ENCODE measurements at regions not wholly inside any gene's neighbourhood (a gene's known extent, or its start where the extent isn't known, plus 50 kb on each side); places are given as distances from the start of the nearest gene placed in this dataset.

GRCh38 chr21:41029571-41029970 is 138.4 kb upstream of the BACE2 start:
- Histone ChIP-seq H3K4me2 (no peak overlapping the region), H3F3A (replicated peaks; ENCODE audit: insufficient read depth) (no peaks in the 10 kb centered on the region), H3K27me3 (ENCODE audit: insufficient read depth) (no peaks in the 10 kb centered on the region), H4K20me1 (ENCODE audit: insufficient read depth) (no peaks in the 10 kb centered on the region), H3K36me3 (replicated peaks in 1 of 2; ENCODE audit: control insufficient read depth in 1 of 2, insufficient read depth in 2 of 2, low read length in 1 of 2) (no peaks in the 10 kb centered on the region), H3K9me3 (no peaks in the 10 kb centered on the region), H3K9ac (no peak overlapping the region), H2AFZ (ENCODE audit: low read depth) (no peak overlapping the region), H3K27ac (ENCODE audit: low read depth in 2 of 2, low read length in 1 of 2) (no peak overlapping the region), H3K9me2 (no peaks in the 10 kb centered on the region), H3K4me1 (ENCODE audit: control insufficient read depth in 1 of 2, insufficient read depth in 2 of 2, low read depth in 1 of 2, low read length in 1 of 2) (no peaks in the 10 kb centered on the region), H3K4me3 (ENCODE audit: low read depth in 2 of 2, low read length in 1 of 2) (no peak overlapping the region), H3K79me2 (ENCODE audit: insufficient read depth) (no peaks in the 10 kb centered on the region)
- DNase-seq, result no peak
- TF ChIP-seq RFX5 (IDR thresholded peaks at IDR 0.05; ENCODE audit: low read length) (no peak), POLR2AphosphoS5 (IDR thresholded peaks at IDR 0.05; ENCODE audit: low read depth, low read length) (no peak), NFIC (IDR thresholded peaks at IDR 0.05; ENCODE audit: borderline replicate concordance) (no peak), TAF1 (IDR thresholded peaks at IDR 0.05; ENCODE audit: borderline replicate concordance, low read depth, low read length) (no peak), FOXJ3 (CRISPR knock-in tag; IDR thresholded peaks at IDR 0.05) (no peak), JUND (IDR thresholded peaks at IDR 0.05) (no peak), YY1 (IDR thresholded peaks at IDR 0.05; ENCODE audit: low read depth) (no peak), EP300 (IDR thresholded peaks at IDR 0.05; ENCODE audit: borderline replicate concordance in 1 of 2, low read depth in 1 of 2, low read length in 1 of 2) (no peak), PBX3 (IDR thresholded peaks at IDR 0.05) (no peak), ELF1 (IDR thresholded peaks at IDR 0.05) (no peak), CHD2 (IDR thresholded peaks at IDR 0.05; ENCODE audit: low read length, partially characterized antibody) (no peak), USF1 (IDR thresholded peaks at IDR 0.05; ENCODE audit: borderline replicate concordance, low read depth) (no peak), MXI1 (IDR thresholded peaks at IDR 0.05; ENCODE audit: low read depth, low read length) (no peak), NRF1 (IDR thresholded peaks at IDR 0.05; ENCODE audit: low read depth, low read length) (no peak), CTCF (IDR thresholded peaks at IDR 0.05) (no peak), REST (IDR thresholded peaks at IDR 0.05; ENCODE audit: low read depth, low read length) (no peak), GABPA (IDR thresholded peaks at IDR 0.05; ENCODE audit: low read depth) (no peak)
- TF ChIP-seq, protein P1, sequence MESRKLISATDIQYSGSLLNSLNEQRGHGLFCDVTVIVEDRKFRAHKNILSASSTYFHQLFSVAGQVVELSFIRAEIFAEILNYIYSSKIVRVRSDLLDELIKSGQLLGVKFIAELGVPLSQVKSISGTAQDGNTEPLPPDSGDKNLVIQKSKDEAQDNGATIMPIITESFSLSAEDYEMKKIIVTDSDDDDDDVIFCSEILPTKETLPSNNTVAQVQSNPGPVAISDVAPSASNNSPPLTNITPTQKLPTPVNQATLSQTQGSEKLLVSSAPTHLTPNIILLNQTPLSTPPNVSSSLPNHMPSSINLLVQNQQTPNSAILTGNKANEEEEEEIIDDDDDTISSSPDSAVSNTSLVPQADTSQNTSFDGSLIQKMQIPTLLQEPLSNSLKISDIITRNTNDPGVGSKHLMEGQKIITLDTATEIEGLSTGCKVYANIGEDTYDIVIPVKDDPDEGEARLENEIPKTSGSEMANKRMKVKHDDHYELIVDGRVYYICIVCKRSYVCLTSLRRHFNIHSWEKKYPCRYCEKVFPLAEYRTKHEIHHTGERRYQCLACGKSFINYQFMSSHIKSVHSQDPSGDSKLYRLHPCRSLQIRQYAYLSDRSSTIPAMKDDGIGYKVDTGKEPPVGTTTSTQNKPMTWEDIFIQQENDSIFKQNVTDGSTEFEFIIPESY (IDR thresholded peaks at IDR 0.05; ENCODE audit: borderline replicate concordance, low read depth), result no peak
- TF ChIP-seq, protein P2, sequence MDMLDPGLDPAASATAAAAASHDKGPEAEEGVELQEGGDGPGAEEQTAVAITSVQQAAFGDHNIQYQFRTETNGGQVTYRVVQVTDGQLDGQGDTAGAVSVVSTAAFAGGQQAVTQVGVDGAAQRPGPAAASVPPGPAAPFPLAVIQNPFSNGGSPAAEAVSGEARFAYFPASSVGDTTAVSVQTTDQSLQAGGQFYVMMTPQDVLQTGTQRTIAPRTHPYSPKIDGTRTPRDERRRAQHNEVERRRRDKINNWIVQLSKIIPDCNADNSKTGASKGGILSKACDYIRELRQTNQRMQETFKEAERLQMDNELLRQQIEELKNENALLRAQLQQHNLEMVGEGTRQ (IDR thresholded peaks at IDR 0.05; ENCODE audit: borderline replicate concordance, low read depth, low read length), result no peak
- TF ChIP-seq, protein P3, sequence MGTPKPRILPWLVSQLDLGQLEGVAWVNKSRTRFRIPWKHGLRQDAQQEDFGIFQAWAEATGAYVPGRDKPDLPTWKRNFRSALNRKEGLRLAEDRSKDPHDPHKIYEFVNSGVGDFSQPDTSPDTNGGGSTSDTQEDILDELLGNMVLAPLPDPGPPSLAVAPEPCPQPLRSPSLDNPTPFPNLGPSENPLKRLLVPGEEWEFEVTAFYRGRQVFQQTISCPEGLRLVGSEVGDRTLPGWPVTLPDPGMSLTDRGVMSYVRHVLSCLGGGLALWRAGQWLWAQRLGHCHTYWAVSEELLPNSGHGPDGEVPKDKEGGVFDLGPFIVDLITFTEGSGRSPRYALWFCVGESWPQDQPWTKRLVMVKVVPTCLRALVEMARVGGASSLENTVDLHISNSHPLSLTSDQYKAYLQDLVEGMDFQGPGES (IDR thresholded peaks at IDR 0.05; ENCODE audit: low read depth, low read length), result no peak
- CTCF ChIA-PET, result interaction anchor here (0.7 to 1.0 kb wide), 2 partner anchors 9 to 837 kb away, joined by 3 to 5 read pairs; no protein-coding TSS in a partner anchor
- 29% methylated on average over 3 of the region's 3 CpGs for WGBS (ENCODE audit: low lambda C conversion rate)
- POLR2A ChIA-PET, result no interaction called here

Data from SK-N-SH (cell line).